PC-9 (cell line): ENCODE measurements at regions not wholly inside any gene's neighbourhood (a gene's known extent, or its start where the extent isn't known, plus 50 kb on each side); places are given as distances from the start of the nearest gene placed in this dataset.

Experiments
- BruUV-seq: library from RNA; stranded (reverse); fragments of 400-500 nt; replicated peaks from 2 replicates; lab custom pipeline; 2021; lab: Mats Ljungman, UMichigan
- CTCF ChIA-PET: fragments of 300-600 bp; sonication (Branson Sonifier 250); formaldehyde crosslinking; loops from one replicate; lab custom pipeline; 2022; ENCODE audit warnings: antibody characterized with exemption; lab: Charles Lee
- POLR2A ChIA-PET: fragments of 300-600 bp; sonication (Branson Sonifier 250); formaldehyde crosslinking; loops from one replicate; lab custom pipeline; 2022; ENCODE audit warnings: antibody characterized with exemption; ENCODE audit not compliant: unreplicated experiment; lab: Charles Lee
- DNase-seq, 2 experiments: peaks; one replicate each; pipeline versions ENCODE4 v3.0.0 to v3.0.0-alpha.2; 2015 to 2022; ENCODE audit warnings: mixed read lengths in 1 of 2
- H2AFZ ChIP-seq: fragments of 200-600 bp; sonication (generic); 2 replicates; pipeline ENCODE4 v1.8.1; 2017; ENCODE audit warnings: antibody characterized with exemption
- H3F3A ChIP-seq: fragments of 200-600 bp; sonication (generic); 2 replicates; pipeline ENCODE4 v1.8.1; 2017; ENCODE audit warnings: antibody characterized with exemption, mild to moderate bottlenecking, low read depth; ENCODE audit not compliant: insufficient read depth
- H3K27ac ChIP-seq: fragments of 200-600 bp; sonication (generic); 2 replicates; pipeline ENCODE4 v1.6.1; 2016; ENCODE audit warnings: mixed run types
- H3K27me3 ChIP-seq: fragments of 200-600 bp; sonication (generic); 2 replicates; pipeline ENCODE4 v1.6.1; 2016; ENCODE audit warnings: low read depth, mixed run types; ENCODE audit not compliant: insufficient read depth
- H3K36me3 ChIP-seq: fragments of 200-600 bp; sonication (generic); 2 replicates; pipeline ENCODE4 v1.6.1; 2016; ENCODE audit warnings: low read depth, mixed run types
- H3K4me1 ChIP-seq: fragments of 200-600 bp; sonication (generic); replicated peaks from 2 replicates; pipeline ENCODE4 v1.6.1; 2016; ENCODE audit warnings: mixed run types; ENCODE audit not compliant: insufficient read depth
- H3K4me2 ChIP-seq: fragments of 200-600 bp; sonication (generic); 2 replicates; pipeline ENCODE4 v1.6.1; 2017; ENCODE audit warnings: mixed run types
- H3K4me3 ChIP-seq: fragments of 200-600 bp; sonication (generic); 2 replicates; pipeline ENCODE4 v1.6.1; 2016; ENCODE audit warnings: mixed run types
- H3K79me2 ChIP-seq: fragments of 200-600 bp; sonication (generic); 2 replicates; pipeline ENCODE4 v1.6.1; 2017; ENCODE audit warnings: low read depth, mixed run types
- H3K9me2 ChIP-seq: fragments of 200-600 bp; sonication (generic); 2 replicates; pipeline ENCODE4 v1.8.1; 2017; ENCODE audit warnings: mild to moderate bottlenecking; ENCODE audit not compliant: insufficient read depth
- H3K9me3 ChIP-seq: fragments of 200-600 bp; sonication (generic); 2 replicates; pipeline ENCODE4 v1.8.1; 2016; ENCODE audit warnings: low read depth; ENCODE audit not compliant: insufficient read depth
- H4K20me1 ChIP-seq: fragments of 200-600 bp; sonication (generic); 2 replicates; pipeline ENCODE4 v1.8.1; 2017; ENCODE audit not compliant: insufficient read depth
- CTCF ChIP-seq: fragments of 200-600 bp; sonication (generic); conservative IDR thresholded peaks from 2 replicates; pipeline ENCODE4 v1.6.1; 2017; ENCODE audit warnings: mixed run types, antibody characterized with exemption, mild to moderate bottlenecking, moderate library complexity
- EZH2 ChIP-seq: fragments of 200-600 bp; sonication (generic); IDR thresholded peaks from 2 replicates; pipeline ENCODE4 v1.8.0; 2017; ENCODE audit warnings: antibody characterized with exemption, low read depth
- intact Hi-C: fragments of 100-400 bp; cut with micrococcal nuclease; formaldehyde crosslinking; loops from one replicate; pipeline ENCODE4 v1.10.0; 2022; ENCODE audit not compliant: unreplicated experiment

- TF ChIP-seq CTCF (no peak), EZH2 (no peak)
- no peak overlapping the region for H2AFZ ChIP-seq
- H3F3A ChIP-seq = peaks cover 4% of the 10 kb centered on the region; the same call in 1 of the 2 replicates
- H4K20me1 ChIP-seq = no peaks in the 10 kb centered on the region
- CTCF ChIA-PET = no interaction called here
- H3K36me3 ChIP-seq = no peaks in the 10 kb centered on the region
- BruUV-seq = no TSS peak
- intact Hi-C loops = no loop called here
- no peaks in the 10 kb centered on the region for H3K9me2 ChIP-seq
- H3K79me2 ChIP-seq = no peaks in the 10 kb centered on the region
- H3K4me3 ChIP-seq = no peak overlapping the region
- POLR2A ChIA-PET = no interaction called here
- H3K27me3 ChIP-seq = no peaks in the 10 kb centered on the region
- H3K9me3 ChIP-seq = no peaks in the 10 kb centered on the region
- H3K4me2 ChIP-seq = no peak overlapping the region
- H3K27ac ChIP-seq = no peak overlapping the region
- H3K4me1 ChIP-seq = no peaks in the 10 kb centered on the region
- no peak for DNase-seq
Measured at GRCh38 chr12:116338064-116338846, 60.8 kb upstream of the MED13L start.

GRCh38 chr12:116339062-116339461 is 61.6 kb upstream of the MED13L start:
- intact Hi-C loops = no loop called here
- Histone ChIP-seq H3K36me3 (no peaks in the 10 kb centered on the region), H3F3A (peaks cover 4% of the 10 kb centered on the region; the same call in 1 of the 2 replicates), H3K4me2 (no peak overlapping the region), H3K27ac (no peak overlapping the region), H3K9me3 (no peaks in the 10 kb centered on the region), H4K20me1 (no peaks in the 10 kb centered on the region), H3K79me2 (no peaks in the 10 kb centered on the region), H3K4me1 (no peaks in the 10 kb centered on the region), H3K27me3 (no peaks in the 10 kb centered on the region), H3K4me3 (no peak overlapping the region), H3K9me2 (no peaks in the 10 kb centered on the region), H2AFZ (no peak overlapping the region)
- CTCF ChIA-PET = no interaction called here
- DNase-seq = no peak
- POLR2A ChIA-PET = no interaction called here
- BruUV-seq = no TSS peak
- TF ChIP-seq EZH2 = no peak
- no peak for TF ChIP-seq CTCF

- H3K9me2 ChIP-seq = no peaks in the 10 kb centered on the region
- no peaks in the 10 kb centered on the region for H3K36me3 ChIP-seq
- no peaks in the 10 kb centered on the region for H3K79me2 ChIP-seq
- no peaks in the 10 kb centered on the region for H3K27me3 ChIP-seq
- TF ChIP-seq EZH2 (no peak), CTCF (no peak)
- BruUV-seq = no TSS peak
- no peak overlapping the region for H3K27ac ChIP-seq
- DNase-seq = no peak
- ChIA-PET CTCF (no interaction called here), POLR2A (no interaction called here)
- H4K20me1 ChIP-seq = no peaks in the 10 kb centered on the region
- no peaks in the 10 kb centered on the region for H3K4me1 ChIP-seq
- no peak overlapping the region for H3K4me3 ChIP-seq
- peaks cover 4% of the 10 kb centered on the region; the same call in 1 of the 2 replicates for H3F3A ChIP-seq
- no peak overlapping the region for H2AFZ ChIP-seq
- no peak overlapping the region for H3K4me2 ChIP-seq
- intact Hi-C loops = no loop called here
- H3K9me3 ChIP-seq = no peaks in the 10 kb centered on the region
Measured at GRCh38 chr12:116339800-116340371, 62.4 kb upstream of the MED13L start.
